CD4-positive, alpha-beta T cell treated with Interferon alpha-2 for 1 hour (primary cell): ENCODE measurements at regions not wholly inside any gene's neighbourhood (a gene's known extent, or its start where the extent isn't known, plus 50 kb on each side); places are given as distances from the start of the nearest gene placed in this dataset.
"Not testable (repeated sequence)": the region's sequence is repeated elsewhere in the genome, so short reads cannot be mapped to it uniquely, and the experiment has no call there.

Experiments used
- DNase-seq, 2 donors: peaks; one replicate each; pipeline ENCODE4 v3.0.0-alpha.2; 2020 to 2022

DNA sequence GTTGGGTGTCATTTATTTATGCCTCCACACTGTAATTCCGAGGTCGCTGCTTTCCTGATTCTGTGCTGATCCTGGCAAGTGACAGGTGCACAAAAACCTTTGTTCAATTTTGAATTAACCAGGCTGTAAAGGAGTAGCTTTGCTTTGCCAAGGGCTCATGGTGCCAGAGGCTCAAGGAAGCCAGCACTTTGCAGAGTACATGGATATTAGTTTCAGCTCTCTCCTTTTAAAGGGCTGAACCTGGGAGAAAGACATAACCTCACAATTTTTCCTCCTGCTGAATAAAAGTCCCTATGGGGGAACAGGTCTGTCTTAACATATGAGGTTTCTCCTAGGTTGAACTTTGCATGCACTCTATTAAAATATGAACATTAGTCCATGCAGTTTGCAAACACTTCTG is 227.6 kb upstream of the WSB1 start:
- DNase-seq: no peak

DNA sequence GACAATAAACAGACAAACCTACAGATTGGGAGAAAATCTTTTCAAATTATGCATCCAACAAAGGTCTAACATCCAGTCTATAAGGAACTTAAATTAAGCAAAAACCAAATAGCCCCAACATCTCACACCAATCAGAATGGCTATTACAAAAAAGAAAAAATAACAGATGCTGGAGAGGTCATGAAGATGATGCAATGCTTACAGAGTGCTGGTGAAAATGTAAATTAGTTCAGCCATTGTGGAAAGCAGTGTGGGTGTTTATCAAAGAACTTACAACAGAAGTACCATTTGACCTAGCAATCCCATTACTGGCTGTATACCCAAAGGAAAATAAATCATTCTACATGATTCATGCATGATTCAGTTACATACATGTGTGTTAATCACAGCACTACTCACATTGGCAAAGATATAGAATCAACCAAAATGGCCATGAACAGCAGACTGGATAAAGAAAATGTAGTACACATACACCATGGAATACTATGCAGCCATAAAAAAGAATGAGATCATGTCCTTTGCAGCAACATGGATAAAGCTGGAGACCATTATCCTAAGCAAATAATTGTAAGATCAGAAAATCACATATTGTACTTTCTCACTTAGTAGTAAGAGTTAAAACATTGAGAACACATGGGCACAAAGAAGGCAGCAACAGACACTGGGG is 223.9 kb upstream of the WSB1 start:
- no peak for DNase-seq

DNA sequence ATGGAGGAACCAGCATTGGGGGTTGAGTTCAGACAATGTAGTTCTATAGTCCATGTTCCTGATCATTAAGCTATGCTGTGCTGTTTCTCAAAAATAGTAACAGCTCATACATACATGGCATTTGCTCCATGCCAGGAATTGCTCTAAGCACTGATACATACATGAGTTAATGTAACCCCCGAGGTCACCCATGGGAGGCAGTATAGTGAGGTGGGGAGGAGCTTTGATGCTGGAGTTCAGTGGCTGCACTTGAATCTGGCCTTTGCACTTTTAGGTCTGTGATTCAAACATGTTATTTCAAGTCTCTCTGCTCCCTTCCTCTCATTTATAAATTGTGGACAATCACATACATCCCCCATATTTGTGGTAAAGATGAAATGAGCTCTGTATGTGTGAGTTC is 223.1 kb upstream of the WSB1 start:
- DNase-seq: no peak

DNA sequence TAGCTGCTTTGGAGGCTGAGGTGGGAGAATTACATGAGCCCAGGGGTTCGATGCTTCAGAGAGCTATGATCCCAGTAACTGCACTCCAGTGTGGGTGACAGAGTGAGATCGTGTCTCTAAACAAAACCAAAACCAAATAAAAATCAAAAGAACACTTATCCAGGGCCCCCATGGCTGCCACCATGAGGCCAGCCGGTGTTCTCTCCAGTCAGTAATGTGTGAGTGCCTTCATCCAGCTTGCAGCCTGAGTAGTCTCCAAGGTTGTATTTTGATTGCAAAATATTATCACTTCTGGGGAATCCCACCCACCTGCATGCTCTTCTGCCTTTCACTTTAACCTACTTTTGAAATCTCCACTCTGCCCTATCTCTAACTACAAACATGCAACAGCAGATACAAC is 221.0 kb upstream of the WSB1 start:
- no peak for DNase-seq

DNA sequence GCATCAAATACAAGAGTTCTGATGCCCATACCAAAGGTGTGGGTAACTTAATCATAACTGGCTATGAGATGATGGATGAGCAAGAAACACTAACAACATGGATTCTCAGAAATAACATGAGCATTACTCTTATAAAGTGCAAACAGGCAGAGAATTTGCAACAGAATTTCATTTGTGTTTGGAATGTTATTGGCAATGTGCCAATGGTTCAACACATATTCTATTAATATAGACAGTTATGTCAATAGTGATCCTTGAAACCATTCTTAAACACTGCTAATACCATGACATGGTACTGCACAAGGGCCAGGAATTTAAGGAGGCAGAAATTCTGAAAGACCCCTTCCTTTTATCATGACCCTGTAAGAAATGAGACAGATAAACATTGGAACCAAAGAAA is 217.1 kb upstream of the WSB1 start:
- no peak for DNase-seq

DNA sequence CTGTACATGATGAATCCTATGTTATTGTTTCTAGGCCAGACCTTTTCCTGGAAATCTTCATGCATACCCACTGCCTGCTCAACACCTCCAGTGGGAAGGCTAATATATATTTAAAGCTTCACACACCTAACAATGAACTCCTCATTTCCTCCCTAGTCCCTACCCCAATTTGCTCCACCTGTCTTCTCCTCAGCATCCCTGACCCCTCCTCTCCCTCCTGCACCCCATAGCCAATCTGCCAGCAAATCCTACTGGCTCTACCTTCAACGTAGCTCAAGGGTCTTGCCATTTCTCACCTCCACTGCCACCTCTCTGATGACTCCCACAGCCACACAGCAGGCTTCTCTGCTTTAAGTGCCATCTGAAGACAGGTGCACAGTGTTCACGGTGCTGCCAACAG is 215.6 kb upstream of the WSB1 start:
- DNase-seq: no peak

DNA sequence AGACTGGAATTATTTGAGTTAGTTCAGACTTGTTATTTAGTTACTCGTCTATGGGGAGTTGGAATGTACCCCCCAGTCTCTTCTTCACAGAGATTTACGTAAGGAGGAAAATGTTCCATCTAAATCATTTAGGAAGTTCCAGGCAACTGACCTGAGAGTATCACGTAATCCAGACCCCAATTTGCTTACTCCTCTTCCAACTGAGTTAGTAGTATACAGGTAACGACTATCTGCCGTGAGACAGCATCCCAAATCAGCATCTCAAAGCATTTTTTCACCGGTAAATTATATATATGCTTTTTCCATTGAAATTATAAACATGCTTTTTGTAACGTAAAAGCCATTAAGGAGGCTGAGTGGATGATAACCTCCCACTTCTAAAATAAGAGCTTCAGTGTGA is 214.3 kb upstream of the WSB1 start:
- DNase-seq: no peak

DNA sequence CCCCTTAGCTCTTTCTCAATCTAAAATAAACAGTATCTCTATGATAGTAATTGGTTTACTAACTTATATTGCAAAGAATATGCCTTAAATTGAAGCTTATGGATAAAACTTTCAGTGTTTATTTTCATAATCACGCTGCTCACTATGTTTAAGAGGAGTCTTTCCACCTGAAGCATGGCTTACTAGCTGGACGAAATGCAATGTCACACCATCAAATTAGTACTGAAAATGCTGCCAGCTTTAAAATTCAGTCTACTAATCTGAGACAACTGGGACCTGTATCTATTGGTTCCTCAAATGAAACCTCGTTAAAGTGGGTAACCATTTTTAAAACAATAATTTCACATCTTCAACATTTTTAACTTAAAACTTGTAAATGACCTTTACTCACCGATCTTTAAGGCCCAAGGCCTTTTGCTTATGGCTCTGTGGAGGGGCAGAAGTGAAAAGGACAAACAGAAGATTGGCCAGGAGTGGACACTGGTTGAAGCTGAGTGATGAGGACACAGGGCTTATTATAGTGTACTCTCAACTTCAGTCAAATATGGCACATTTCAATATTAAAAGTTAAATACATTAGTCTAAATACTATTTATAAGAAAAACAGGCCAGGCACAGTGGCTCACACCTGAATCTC is 212.8 kb upstream of the WSB1 start:
- DNase-seq: no peak

DNA sequence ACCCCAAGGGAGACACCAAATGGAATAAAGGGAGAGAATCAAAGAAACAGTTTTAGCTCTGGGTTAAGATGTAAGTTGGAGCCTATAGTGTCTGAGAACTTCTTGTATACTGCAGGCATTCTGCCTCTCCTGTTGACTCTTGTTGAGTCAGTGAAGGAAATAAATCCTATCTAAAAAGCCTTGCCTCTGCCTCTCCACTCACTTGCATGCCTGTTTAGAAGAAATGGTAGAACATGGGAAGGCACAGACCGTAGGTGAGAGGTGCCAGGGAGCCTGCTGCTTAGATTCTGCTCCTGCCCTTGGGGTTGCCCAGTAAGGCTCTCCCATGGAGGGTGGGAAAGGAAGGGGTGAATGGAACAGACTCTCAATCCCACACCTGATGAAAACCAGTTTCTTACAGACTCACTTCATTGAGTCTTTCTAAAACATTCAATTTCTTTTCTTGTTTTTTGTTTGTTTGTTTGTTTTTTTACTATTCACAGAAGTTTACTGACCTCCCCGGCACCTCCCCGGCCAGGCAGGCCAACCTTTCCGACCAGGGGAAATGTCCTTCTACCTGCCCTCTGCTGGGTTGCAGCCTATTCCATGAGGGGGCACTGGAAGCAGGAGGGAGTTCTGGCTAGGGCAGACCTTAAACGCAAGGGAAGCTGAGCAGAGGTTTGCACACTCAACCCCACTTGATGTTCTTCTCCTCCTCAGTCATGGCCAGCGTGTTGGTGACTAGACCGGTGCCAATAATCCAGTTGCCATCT is 211.7 kb upstream of the WSB1 start:
- no peak for DNase-seq

DNA sequence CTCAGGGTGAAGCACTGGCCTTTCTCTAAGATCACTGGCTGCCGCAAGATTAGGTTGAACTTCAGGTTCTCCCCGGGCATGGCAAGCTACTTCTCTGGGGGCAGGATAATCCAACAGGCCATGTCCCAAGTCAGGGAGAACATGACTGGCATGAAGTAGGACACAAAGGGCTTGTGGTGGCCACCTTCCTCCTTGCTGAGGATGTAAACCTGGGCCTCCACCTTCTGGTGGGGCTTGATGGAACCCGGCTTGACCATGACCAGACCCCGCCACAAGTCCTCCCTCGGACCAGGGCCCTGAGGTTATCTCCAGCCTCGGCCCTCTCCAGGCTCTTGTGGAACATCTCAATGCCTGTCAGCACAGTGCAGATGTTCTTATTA is 211.1 kb upstream of the WSB1 start:
- DNase-seq: no peak

DNA sequence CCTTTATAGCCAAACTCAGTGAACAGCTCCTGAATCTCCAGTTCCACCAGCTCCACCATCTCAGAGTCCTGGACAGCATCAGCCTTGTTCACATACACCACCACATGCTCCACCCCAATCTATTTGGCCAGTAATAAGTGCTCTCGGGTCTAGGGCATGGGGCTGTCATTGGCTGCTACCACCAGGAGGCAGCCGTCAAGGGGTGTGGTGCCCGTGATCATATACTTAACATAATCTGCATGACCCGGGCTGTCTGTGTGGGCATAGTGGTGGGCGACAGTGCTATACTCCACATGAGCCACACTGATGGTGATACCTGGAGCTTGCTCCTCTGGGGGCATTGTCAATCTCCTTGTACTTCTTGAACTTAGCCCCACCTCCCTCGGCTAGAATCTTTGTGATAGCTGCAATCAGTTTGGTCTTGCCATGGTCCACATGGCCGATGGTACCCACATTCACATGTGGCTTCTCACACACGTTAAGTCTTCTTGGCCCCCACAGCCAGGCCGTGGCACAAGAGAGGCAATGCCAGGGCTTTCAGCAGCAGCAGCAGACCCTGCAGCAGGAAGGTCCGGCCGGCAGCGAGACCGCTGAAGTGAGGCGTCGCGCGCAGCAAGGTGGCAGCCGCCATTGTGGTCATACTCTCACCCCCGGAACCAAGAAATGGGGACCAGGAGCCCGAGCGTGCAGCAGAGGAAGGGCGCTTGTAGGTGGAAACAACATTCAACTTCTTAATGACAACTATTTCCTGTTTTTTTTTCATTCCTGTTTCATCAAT is 210.3 kb upstream of the WSB1 start:
- no peak for DNase-seq

DNA sequence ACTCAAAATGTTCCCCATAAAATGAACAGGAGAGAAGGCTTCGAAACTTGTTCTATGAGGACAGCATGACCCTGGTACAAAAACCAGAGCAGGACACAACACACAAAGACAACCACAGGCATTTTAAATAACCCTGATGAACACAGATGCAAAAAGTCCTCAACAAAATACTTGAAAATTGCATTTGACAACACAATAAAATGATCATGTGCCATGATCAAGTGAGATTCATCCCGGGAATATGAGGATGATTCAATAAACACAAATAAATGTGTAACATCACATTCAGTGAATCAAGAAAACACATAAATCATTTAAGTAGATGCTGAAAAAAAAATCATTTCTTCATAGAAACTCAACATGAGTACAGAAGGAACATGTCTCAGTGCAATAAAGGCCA is 208.4 kb upstream of the WSB1 start:
- no peak for DNase-seq

DNA sequence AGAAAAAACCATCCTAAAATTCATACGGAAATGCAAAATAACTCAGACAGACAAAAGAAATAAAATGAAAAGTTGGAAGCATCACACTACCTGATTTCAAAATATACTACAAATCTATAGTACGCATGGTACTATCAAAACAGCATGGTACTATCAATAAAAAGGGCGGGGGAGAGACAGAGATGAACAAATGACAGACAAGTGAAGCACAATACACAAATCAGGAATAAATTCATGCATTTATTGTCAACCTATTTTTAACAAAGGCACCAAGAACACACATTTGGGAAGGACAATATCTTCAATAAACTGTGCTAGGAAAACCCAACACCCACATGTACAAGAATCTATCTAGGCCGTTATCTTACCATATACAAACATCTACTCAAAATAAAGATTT is 207.4 kb upstream of the WSB1 start:
- DNase-seq: no peak

DNA sequence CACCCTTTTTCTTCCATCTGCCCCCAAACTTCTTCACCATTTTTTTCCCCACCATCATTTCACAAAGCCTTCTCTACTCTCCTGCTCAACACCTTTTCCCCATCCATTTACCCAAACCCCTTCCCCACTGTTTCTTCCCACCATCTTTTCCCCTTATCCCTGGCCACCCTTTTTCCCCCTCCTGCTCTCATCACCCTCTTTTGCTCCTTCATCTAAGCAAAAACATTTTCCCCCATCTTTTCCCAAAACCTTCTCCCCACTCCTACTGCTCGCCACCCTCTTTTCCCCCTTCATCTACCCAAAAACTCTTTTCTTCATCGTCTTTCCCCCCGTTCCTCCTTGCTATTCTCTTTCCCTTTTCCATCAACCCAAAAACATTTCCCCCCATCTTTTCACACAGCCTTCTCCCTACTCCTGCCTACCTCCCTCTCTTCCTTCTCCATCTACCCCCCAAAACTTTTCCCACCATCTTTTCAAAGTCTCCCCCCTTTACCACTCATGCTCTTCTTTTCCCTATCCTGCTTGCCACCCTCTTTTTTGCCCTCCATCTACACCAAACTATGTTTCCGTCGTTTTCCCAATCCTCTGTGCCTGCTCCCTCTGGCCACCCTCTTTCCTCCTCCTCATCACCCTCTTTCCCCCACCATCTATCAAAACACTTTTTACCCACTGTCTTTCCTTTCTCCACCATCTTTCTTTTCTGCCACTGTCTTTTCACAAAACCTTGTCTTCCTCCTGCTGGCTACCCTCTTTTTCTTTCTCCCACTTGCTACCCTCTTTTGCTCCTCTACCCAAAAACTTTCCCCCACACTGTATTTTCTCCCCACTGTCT is 205.8 kb upstream of the WSB1 start:
- no peak for DNase-seq

DNA sequence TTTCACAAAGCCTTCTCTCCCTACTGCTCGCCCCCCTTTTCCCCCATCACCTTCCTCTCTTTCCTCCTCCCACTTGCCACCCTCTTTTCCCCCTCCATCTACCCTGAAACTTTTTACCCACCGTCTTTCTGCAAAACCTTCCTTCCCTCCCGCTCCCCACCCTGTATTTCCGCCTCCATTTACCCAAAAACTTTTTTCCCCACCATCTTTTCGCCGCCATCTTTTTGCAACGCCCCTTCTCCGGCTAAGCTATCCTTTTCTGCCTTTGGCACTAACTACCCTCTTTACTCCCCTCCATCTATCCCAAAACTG is 205.2 kb upstream of the WSB1 start:
- no peak for DNase-seq

DNA sequence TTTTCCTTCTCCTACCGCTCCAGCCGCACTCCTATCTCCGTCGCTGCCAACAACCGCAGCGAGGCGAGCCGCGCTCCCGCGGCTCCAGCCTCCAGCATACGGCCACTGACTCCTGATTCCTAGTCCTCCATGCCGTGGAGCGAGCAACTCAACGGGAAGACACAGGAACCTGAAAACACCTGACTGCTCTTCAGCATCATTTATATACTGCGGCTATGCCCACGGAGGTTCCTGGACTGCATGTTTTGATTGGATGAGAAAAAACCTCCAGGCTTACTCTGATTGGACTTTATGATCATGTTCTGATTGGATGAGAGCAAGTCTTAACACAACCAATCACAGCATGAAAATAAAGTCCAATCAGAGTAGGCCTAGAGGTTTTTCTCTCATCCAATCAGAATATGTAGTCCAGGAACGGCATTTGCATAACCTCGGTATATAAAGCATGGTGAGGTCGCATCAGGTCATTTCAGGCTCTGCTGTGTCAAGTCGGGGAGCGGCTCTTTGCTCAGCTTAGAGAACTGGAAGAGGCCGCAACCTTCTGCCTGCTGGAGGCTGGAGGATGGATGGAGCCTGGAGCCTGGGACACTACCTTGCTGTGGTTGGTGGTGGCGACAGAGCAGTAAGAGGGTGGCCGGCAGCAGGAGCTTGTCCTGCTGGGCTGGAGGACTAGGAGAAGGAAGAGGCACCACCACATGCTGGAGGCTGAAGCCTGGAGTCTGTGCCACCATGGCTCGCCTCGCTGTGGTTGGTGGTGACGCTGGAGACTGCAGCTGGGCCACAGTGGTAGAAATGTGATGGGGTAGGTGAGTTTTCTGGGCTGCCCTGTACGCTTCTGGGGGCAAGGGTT is 204.6 kb upstream of the WSB1 start:
- DNase-seq: not testable (repeated sequence)

DNA sequence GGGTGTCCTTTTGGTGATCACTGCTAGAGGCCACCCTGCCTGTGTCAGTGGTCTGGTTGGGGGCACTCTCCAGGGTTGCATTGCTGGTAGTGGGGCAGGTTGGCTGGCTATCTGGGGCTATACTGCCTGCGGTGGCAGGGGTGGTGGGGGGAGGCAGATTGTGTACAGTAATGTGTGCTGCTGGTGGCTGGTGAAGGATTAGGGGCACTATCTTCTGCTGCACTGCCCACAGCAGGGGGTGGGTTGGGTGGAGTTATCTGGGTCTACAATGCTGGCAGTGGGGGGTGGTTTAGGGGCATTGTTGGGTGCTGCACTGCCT is 204.0 kb upstream of the WSB1 start:
- DNase-seq: no peak

DNA sequence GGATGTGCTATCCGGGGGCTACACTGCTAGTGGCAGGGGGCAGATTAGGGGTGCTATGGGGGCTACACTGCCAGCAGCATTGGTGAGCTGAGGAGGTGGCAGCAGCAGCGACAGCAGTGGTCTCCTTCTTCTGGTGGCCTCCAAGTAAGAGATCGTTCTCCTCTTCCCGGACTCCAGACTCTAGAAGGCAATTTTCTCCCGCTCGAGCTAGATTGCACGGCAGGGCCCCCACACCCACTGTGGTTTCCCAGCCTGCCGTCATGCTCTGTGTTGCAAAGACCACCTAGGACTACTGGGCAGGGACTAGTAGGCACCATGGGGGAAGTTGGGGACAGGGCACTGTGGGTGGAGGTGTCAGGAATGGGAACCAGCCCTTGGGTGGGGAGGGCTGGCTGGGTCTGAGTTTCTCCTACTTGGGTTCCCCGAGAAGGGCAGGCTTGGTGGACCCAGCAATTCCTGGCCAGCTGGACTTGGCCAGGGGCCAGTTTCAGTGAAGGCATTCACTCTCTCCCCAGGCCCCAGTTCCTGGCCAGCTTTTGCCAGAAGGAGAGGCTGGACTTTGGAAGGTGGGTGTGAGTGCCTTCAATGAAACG is 203.4 kb upstream of the WSB1 start:
- DNase-seq: not testable (repeated sequence)

DNA sequence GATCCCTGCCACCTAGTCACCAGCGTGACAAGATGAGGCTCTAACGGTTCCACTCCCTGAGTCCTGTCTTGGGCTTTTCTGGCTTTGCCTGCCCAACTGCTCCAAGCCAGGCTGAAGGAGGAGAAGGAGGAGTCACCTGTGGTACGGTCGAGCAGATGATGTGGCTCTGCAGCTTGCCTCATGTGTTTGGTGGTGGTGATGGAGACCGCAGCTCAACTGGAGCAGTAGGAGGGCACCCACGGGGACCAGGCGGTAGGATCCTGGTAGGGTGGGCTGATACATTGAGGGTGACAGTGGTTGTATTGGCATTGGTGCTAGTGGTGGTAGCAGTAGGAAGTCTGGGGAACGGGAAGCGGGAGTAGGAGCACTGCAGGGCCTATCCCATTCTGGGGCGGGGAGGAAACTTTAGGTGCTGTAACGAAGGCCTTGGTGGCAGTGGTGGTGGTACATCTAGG is 202.8 kb upstream of the WSB1 start:
- no peak for DNase-seq

DNA sequence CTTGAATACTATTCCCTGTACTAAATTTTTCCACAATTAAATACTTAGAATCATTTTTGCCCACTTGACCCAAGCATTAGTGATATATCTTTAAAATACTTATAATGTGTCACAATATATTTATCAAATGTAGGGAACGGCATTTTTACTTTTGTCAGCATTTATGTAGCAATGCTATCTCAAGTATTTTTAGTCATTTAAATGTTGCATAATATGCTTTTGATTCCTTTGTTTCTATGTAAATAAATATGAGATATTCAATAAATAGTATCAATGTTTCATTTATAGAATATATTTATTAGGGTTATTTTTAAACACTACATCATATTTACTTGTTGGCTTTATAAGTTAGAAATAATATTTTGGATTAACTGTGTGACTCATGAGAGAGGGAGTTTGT is 199.7 kb upstream of the WSB1 start:
- not testable (repeated sequence) for DNase-seq

DNA sequence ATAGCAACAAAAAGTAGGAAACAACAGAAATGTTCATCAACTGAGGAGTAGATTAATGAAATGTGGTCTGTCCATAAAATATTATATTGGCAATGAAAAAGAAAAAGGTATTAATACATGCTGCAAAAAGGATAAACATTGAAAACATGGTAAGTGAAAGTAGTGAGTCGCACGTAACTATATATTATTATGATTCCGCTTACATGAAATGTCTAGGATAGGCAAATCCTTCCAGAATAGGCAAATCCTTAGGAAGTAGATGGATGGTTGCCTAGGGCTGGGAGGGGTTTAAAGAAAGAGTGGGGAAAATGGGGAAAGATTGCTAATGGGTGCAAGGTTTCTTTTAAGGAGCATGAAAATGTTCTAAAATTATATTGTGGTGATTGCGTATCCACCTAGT is 198.1 kb upstream of the WSB1 start:
- DNase-seq: not testable (repeated sequence)

DNA sequence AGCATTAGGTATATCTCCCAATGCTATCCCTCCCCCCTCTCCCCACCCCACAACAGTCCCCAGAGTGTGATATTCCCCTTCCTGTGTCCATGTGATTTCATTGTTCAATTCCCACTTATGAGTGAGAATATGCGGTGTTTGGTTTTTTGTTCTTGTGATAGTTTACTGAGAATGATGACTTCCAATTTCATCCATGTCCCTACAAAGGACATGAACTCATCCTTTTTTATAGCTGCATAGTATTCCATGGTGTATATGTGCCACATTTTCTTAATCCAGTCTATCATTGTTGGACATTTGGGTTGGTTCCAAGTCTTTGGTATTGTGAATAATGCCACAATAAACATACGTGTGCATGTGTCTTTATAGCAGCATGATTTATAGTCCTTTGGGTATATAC is 194.6 kb upstream of the WSB1 start:
- DNase-seq: not testable (repeated sequence)
